Activated CD4-positive, CD25-positive, alpha-beta regulatory T cell treated with anti-CD3 and anti-CD28 coated beads, Interleukin-2, amount 50 U/mL, for 24 hours (primary cell): ENCODE measurements at regions not wholly inside any gene's neighbourhood (a gene's known extent, or its start where the extent isn't known, plus 50 kb on each side); places are given as distances from the start of the nearest gene placed in this dataset.

Experiments
- ATAC-seq, 2 donors: fragments of 150-1000 bp; cut with Tn5 transposase; one replicate each; pipeline ENCODE4 v1.10.0; 2021; ENCODE audit warnings: mild to moderate bottlenecking in 1 of 2, moderate library complexity in 1 of 2

GRCh38 chr7:125555916-125556315, 626.3 kb upstream of the POT1 start:
- no peak for ATAC-seq

GRCh38 chr7:125551008-125551407, 621.4 kb upstream of the POT1 start:
- ATAC-seq = no peak

GRCh38 chr7:125547505-125547904, 617.9 kb upstream of the POT1 start:
- ATAC-seq = no peak

- ATAC-seq = no peak
Measured at GRCh38 chr7:125530553-125530952, 600.9 kb upstream of the POT1 start.

GRCh38 chr7:125529249-125529648, 599.6 kb upstream of the POT1 start:
- ATAC-seq = no peak

GRCh38 chr7:125526958-125527357, 597.3 kb upstream of the POT1 start:
- ATAC-seq = no peak

- no peak for ATAC-seq
Measured at GRCh38 chr7:125526092-125526491, 596.5 kb upstream of the POT1 start.

GRCh38 chr7:125516194-125516593, 586.6 kb upstream of the POT1 start:
- ATAC-seq = no peak

- ATAC-seq = no peak
Measured at GRCh38 chr7:125512373-125512772, 582.7 kb upstream of the POT1 start.

- no peak for ATAC-seq
Measured at GRCh38 chr7:125511310-125511709, 581.7 kb upstream of the POT1 start.

GRCh38 chr7:125506331-125506730, 576.7 kb upstream of the POT1 start:
- ATAC-seq = no peak

GRCh38 chr7:125504848-125505247, 575.2 kb upstream of the POT1 start:
- ATAC-seq = no peak

GRCh38 chr7:125495997-125496396, 566.4 kb upstream of the POT1 start:
- ATAC-seq = no peak

GRCh38 chr7:125492521-125492920, 562.9 kb upstream of the POT1 start:
- no peak for ATAC-seq

GRCh38 chr7:125491137-125491536, 561.5 kb upstream of the POT1 start:
- ATAC-seq = no peak

GRCh38 chr7:125490167-125490566, 560.5 kb upstream of the POT1 start:
- no peak for ATAC-seq

- ATAC-seq = no peak
Measured at GRCh38 chr7:125485223-125485622, 555.6 kb upstream of the POT1 start.

GRCh38 chr7:125484755-125485154, 555.1 kb upstream of the POT1 start:
- ATAC-seq = no peak

- ATAC-seq = no peak
Measured at GRCh38 chr7:125481323-125481722, 551.7 kb upstream of the POT1 start.

- no peak for ATAC-seq
Measured at GRCh38 chr7:125480762-125481161, 551.1 kb upstream of the POT1 start.

GRCh38 chr7:125468855-125469174, 539.2 kb upstream of the POT1 start:
- no peak for ATAC-seq

GRCh38 chr7:125467996-125468854, 538.6 kb upstream of the POT1 start:
- no peak for ATAC-seq

GRCh38 chr7:125465527-125465926, 535.9 kb upstream of the POT1 start:
- ATAC-seq = no peak

- no peak for ATAC-seq
Measured at GRCh38 chr7:125462615-125463014, 533.0 kb upstream of the POT1 start.

- no peak for ATAC-seq
Measured at GRCh38 chr7:125459038-125459437, 529.4 kb upstream of the POT1 start.
